CD8-positive, alpha-beta memory T cell (primary cell): ENCODE measurements at regions not wholly inside any gene's neighbourhood (a gene's known extent, or its start where the extent isn't known, plus 50 kb on each side); places are given as distances from the start of the nearest gene placed in this dataset.
A peak's percentile ranks its signal among the peaks of the same experiment; 100 is the strongest.
"Not testable (repeated sequence)": the region's sequence is repeated elsewhere in the genome, so short reads cannot be mapped to it uniquely, and the experiment has no call there.

Source experiments
- CTCF ChIA-PET: fragments of 350-600 bp; sonication (Branson Sonifier 250); formaldehyde crosslinking; loops from one replicate; lab custom pipeline; 2021; ENCODE audit warnings: antibody characterized with exemption; lab: Charles Lee
- POLR2A ChIA-PET: fragments of 350-600 bp; sonication (Branson Sonifier 250); formaldehyde crosslinking; loops from one replicate; lab custom pipeline; 2021; ENCODE audit warnings: antibody characterized with exemption; lab: Charles Lee
- DNase-seq, 5 donors: peaks; one replicate each; pipeline versions ENCODE4 v3.0.0 to v3.0.0-alpha.2; 2020 to 2022; ENCODE audit warnings: mixed read lengths in 1 of 5
- H3K27ac ChIP-seq: one replicate; pipeline ENCODE4 v1.7.0; 2013; ENCODE audit warnings: low read depth, mild to moderate bottlenecking, low read length, moderate library complexity
- H3K27me3 ChIP-seq: 2 replicates; pipeline ENCODE4 v1.7.0; 2013; ENCODE audit warnings: low read length, mild to moderate bottlenecking; ENCODE audit not compliant: insufficient read depth, poor library complexity, severe bottlenecking
- H3K36me3 ChIP-seq: 2 replicates; pipeline ENCODE4 v1.7.0; 2013; ENCODE audit warnings: mild to moderate bottlenecking, low read length, moderate library complexity; ENCODE audit not compliant: insufficient read depth
- H3K4me1 ChIP-seq: 2 replicates; pipeline ENCODE4 v1.7.0; 2013; ENCODE audit warnings: mild to moderate bottlenecking, low read length, moderate library complexity; ENCODE audit not compliant: insufficient read depth
- H3K4me3 ChIP-seq: 2 replicates; pipeline ENCODE4 v1.7.0; 2013; ENCODE audit warnings: mild to moderate bottlenecking, low read length
- H3K9me3 ChIP-seq: 2 replicates; pipeline ENCODE4 v1.7.0; 2013; ENCODE audit warnings: mild to moderate bottlenecking, low read length
- H3K27ac Mint-ChIP-seq, 8 donors: one replicate each; pipeline ENCODE4 v1.8.0; 2020 to 2021; ENCODE audit warnings: mixed read lengths in 8 of 8, mild to moderate bottlenecking in 6 of 8, inconsistent platforms in 3 of 8, moderate library complexity in 3 of 8
- H3K27me3 Mint-ChIP-seq, 2 donors: one replicate each; pipeline ENCODE4 v1.8.0; 2020 to 2021; ENCODE audit warnings: mixed read lengths in 2 of 2, mild to moderate bottlenecking in 1 of 2, moderate library complexity in 1 of 2
- H3K36me3 Mint-ChIP-seq, 3 donors: one replicate each; pipeline ENCODE4 v1.8.0; 2020 to 2021; ENCODE audit warnings: mixed read lengths in 3 of 3, inconsistent platforms in 1 of 3, mild to moderate bottlenecking in 1 of 3
- H3K4me1 Mint-ChIP-seq, 3 donors: one replicate each; pipeline ENCODE4 v1.8.0; 2020 to 2021; ENCODE audit warnings: mixed read lengths in 3 of 3, inconsistent platforms in 1 of 3, mild to moderate bottlenecking in 1 of 3
- H3K4me3 Mint-ChIP-seq, 7 donors: one replicate each; pipeline ENCODE4 v1.8.0; 2020 to 2021; ENCODE audit warnings: mixed read lengths in 7 of 7, mild to moderate bottlenecking in 6 of 7, moderate library complexity in 4 of 7, inconsistent platforms in 2 of 7
- H3K9me3 Mint-ChIP-seq, 5 donors: one replicate each; pipeline ENCODE4 v1.8.0; 2020 to 2022; ENCODE audit warnings: mixed read lengths in 5 of 5, mild to moderate bottlenecking in 3 of 5, moderate library complexity in 2 of 5, inconsistent platforms in 1 of 5

DNA sequence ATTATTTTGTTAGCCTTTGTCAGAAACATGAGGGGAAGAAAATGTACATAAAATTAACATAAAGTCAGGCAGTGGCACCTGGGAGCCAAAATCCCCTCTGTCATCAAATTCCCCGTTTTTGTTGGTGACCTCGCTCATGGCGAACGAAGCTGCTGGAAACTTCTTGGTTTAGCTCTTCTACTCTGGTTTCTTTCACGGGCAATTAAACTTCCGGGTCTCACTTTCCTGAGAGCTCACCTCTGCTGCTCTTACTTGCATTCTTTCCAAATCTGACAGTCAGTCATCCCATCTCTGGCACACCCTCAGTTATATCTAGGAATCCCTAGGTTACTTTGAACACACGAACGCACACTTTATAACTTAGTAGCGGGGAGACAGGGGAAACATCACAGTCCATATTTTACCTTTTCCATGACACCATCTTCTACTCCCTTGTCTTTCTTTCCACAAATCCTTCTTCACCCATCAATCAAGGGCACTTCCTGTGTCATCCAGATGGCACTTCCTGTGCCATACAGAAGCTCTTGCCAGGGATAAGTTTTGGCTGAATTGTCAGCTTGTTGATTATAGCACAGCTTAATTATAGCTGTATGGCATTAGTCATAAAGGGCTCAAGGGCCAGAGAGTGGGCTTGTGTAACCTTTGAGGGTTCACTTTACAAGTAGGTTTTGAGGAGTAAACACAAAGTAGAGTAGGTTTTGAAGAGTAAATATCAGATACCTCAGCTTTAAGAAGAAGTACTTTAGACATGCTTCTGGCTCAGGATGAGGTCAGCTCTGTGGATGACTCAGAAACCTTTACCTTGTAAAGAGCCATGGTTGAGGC is 105.1 kb downstream of the GATA3 start:
- POLR2A ChIA-PET, result no interaction called here
- CTCF ChIA-PET, result no interaction called here
- Histone ChIP-seq H3K27ac (no peak overlapping the region), H3K9me3 (no peaks in the 10 kb centered on the region), H3K27me3 (no peaks in the 10 kb centered on the region), H3K4me3 (no peak overlapping the region), H3K4me1 (no peaks in the 10 kb centered on the region), H3K36me3 (no peaks in the 10 kb centered on the region)
- Mint-ChIP-seq H3K36me3 (peaks cover 0 to 13% (median 0%) of the 10 kb centered on the region in 3 donors), H3K4me3 (no peak overlapping the region), H3K27ac (no peak overlapping the region), H3K27me3 (peaks cover 9 to 28% of the 10 kb centered on the region in 2 donors), H3K4me1 (no peaks in the 10 kb centered on the region), H3K9me3 (peaks cover 0 to 4% (median 0%) of the 10 kb centered on the region in 5 donors)
- DNase-seq, result no peak

- no peak overlapping the region for H3K4me3 ChIP-seq
- peaks cover 2 to 12% of the 10 kb centered on the region in 2 donors for H3K27me3 Mint-ChIP-seq
- H3K4me3 Mint-ChIP-seq, result no peak overlapping the region
- no peaks in the 10 kb centered on the region for H3K4me1 ChIP-seq
- no peaks in the 10 kb centered on the region for H3K27me3 ChIP-seq
- H3K4me1 Mint-ChIP-seq, result no peaks in the 10 kb centered on the region
- no peak overlapping the region for H3K27ac ChIP-seq
- no peak overlapping the region for H3K27ac Mint-ChIP-seq
- ChIA-PET CTCF (no interaction called here), POLR2A (no interaction called here)
- peaks cover 0 to 39% (median 2%) of the 10 kb centered on the region in 3 donors for H3K36me3 Mint-ChIP-seq
- H3K9me3 ChIP-seq, result peaks cover 7% of the 10 kb centered on the region
- no peaks in the 10 kb centered on the region for H3K36me3 ChIP-seq
- peaks cover 13 to 22% (median 14%) of the 10 kb centered on the region in 5 donors for H3K9me3 Mint-ChIP-seq
- no peak for DNase-seq
These were observed 109.3 kb downstream of the GATA3 start for GRCh38 chr10:8163824-8164223.

- H3K4me3 Mint-ChIP-seq, POLR2A ChIA-PET, H3K27ac Mint-ChIP-seq, H3K9me3 ChIP-seq, H3K4me1 Mint-ChIP-seq, H3K36me3 ChIP-seq, H3K27me3 ChIP-seq, H3K4me1 ChIP-seq, H3K27me3 Mint-ChIP-seq, H3K27ac ChIP-seq, DNase-seq, CTCF ChIA-PET, H3K4me3 ChIP-seq: not testable (repeated sequence)
- H3K36me3 Mint-ChIP-seq, result peaks cover 2 to 43% (median 3%) of the 10 kb centered on the region in 3 donors
- H3K9me3 Mint-ChIP-seq, result peaks cover 16 to 28% (median 21%) of the 10 kb centered on the region in 5 donors
These were observed 110.2 kb downstream of the GATA3 start for GRCh38 chr10:8164640-8165039.

DNA sequence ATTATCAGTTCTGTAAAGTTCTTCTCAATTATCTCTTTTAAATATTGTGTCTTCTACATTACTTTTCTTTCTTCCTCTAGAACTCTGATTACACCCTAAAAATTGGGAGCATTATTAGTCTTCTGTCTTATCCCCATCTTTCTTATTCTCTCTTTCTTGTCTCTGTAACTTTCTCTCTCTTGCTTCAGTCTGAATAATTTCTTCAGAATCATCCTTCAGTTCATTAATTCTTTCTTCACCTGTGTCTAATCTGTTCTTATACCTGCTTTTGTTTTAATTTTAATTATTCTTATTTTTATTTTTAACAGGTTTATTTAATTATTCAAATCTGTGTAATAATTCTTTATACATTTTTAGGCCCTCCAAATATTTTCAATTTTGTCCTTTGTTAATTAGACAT is 114.3 kb downstream of the GATA3 start:
- no peaks in the 10 kb centered on the region for H3K27me3 ChIP-seq
- ChIA-PET POLR2A (no interaction called here), CTCF (interaction anchor here (1.3 kb wide), 1 partner anchor 15 kb away, joined by 3 read pairs; no protein-coding TSS in a partner anchor)
- H3K4me3 ChIP-seq, result no peak overlapping the region
- Mint-ChIP-seq H3K36me3 (peaks cover 2 to 44% (median 3%) of the 10 kb centered on the region in 3 donors), H3K27me3 (peaks cover 0 to 2% of the 10 kb centered on the region in 2 donors), H3K4me1 (no peaks in the 10 kb centered on the region), H3K27ac (no peak overlapping the region), H3K4me3 (no peak overlapping the region), H3K9me3 (peaks cover 16 to 28% (median 24%) of the 10 kb centered on the region in 5 donors)
- peaks cover 7% of the 10 kb centered on the region for H3K9me3 ChIP-seq
- H3K36me3 ChIP-seq, result no peaks in the 10 kb centered on the region
- no peaks in the 10 kb centered on the region for H3K4me1 ChIP-seq
- DNase-seq, result no peak
- H3K27ac ChIP-seq, result no peak overlapping the region

- no peak overlapping the region for H3K4me3 Mint-ChIP-seq
- H3K27me3 Mint-ChIP-seq, result peaks cover 0 to 4% of the 10 kb centered on the region in 2 donors
- Histone ChIP-seq H3K9me3 (peaks cover 7% of the 10 kb centered on the region), H3K36me3 (no peaks in the 10 kb centered on the region), H3K27ac (no peak overlapping the region), H3K27me3 (no peaks in the 10 kb centered on the region), H3K4me1 (no peaks in the 10 kb centered on the region), H3K4me3 (no peak overlapping the region)
- H3K9me3 Mint-ChIP-seq, result peaks cover 16 to 24% (median 20%) of the 10 kb centered on the region in 5 donors
- H3K36me3 Mint-ChIP-seq, result peaks cover 2 to 29% (median 3%) of the 10 kb centered on the region in 3 donors
- ChIA-PET POLR2A (no interaction called here), CTCF (no interaction called here)
- H3K27ac Mint-ChIP-seq, result no peak overlapping the region
- no peaks in the 10 kb centered on the region for H3K4me1 Mint-ChIP-seq
- DNase-seq, result no peak
These were observed 116.5 kb downstream of the GATA3 start for GRCh38 chr10:8171008-8171407.

- no peak for DNase-seq
- POLR2A ChIA-PET, result no interaction called here
- Histone ChIP-seq H3K9me3 (peaks cover 7% of the 10 kb centered on the region), H3K27me3 (no peaks in the 10 kb centered on the region), H3K36me3 (no peaks in the 10 kb centered on the region), H3K4me1 (no peaks in the 10 kb centered on the region), H3K27ac (no peak overlapping the region), H3K4me3 (no peak overlapping the region)
- Mint-ChIP-seq H3K27ac (peak overlapping the region in 1 of 8 donors; percentile 5), H3K36me3 (peaks cover under 1 to 23% (median 3%) of the 10 kb centered on the region in 3 donors), H3K9me3 (peaks cover 13 to 18% (median 15%) of the 10 kb centered on the region in 5 donors), H3K4me1 (no peaks in the 10 kb centered on the region), H3K27me3 (peaks cover 0 to 5% of the 10 kb centered on the region in 2 donors), H3K4me3 (no peak overlapping the region)
- CTCF ChIA-PET, result no interaction called here
These were observed 118.1 kb downstream of the GATA3 start for GRCh38 chr10:8172604-8173003.

DNA sequence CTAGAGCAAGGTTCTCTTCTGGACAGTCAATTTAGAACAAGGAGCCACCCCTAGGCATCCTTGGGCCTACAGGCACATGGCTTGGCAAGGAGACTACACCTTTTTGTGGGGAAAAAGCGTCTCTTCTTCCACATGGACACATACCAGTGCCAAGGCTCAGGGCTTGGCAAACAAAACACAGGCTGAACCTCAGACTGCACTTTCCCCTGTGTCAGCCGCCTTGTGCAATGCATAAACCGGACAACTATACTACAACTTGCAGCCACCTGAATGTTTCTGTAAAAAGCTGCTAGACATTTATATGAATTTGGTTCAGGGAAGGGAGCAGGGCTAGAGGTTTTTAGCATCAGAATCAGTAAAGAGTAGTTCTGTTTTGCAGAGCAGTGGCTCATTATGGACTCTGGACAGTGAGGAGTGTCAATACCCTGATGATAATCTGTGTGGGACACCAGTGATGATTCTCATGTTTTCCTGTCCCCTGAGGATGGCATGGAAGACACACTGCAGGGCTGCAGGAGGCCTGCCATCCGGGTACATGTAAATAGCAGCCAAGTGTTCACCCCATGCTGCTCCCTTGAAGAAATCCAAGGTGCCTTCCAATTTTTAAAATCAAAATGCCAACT is 118.9 kb downstream of the GATA3 start:
- Histone ChIP-seq H3K4me3 (no peak overlapping the region), H3K36me3 (no peaks in the 10 kb centered on the region), H3K9me3 (peaks cover 4% of the 10 kb centered on the region), H3K4me1 (no peaks in the 10 kb centered on the region), H3K27me3 (no peaks in the 10 kb centered on the region), H3K27ac (no peak overlapping the region)
- ChIA-PET POLR2A (no interaction called here), CTCF (no interaction called here)
- Mint-ChIP-seq H3K9me3 (peaks cover 7 to 13% (median 10%) of the 10 kb centered on the region in 5 donors), H3K4me3 (no peak overlapping the region), H3K36me3 (peaks cover 0 to 20% (median 3%) of the 10 kb centered on the region in 3 donors), H3K27ac (peak overlapping the region in 2 of 8 donors; percentile 17 to 56), H3K4me1 (no peaks in the 10 kb centered on the region), H3K27me3 (peaks cover 0 to 8% of the 10 kb centered on the region in 2 donors)
- no peak for DNase-seq

DNA sequence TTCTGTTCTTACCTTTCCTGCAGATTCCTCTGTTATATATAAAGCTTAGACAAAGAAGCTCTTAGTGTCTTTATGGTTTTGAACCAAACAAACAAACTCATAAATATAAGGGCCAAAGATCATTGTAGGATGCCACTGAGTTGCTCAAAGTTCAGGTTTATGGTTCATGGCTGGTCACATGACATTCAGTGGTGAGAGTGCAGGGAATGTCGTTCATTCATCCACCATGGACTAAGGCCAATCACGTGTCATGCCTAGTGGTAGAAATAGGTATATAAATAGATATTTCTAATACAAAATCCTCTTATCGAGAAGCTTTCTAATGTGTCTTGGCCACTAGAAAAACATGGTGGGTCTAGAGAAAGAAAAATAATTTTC is 119.4 kb downstream of the GATA3 start:
- peaks cover 0 to 15% (median 3%) of the 10 kb centered on the region in 3 donors for H3K36me3 Mint-ChIP-seq
- ChIA-PET POLR2A (no interaction called here), CTCF (interaction anchor here (0.8 kb wide), 1 partner anchor 21 kb away, joined by 3 read pairs; no protein-coding TSS in a partner anchor)
- Histone ChIP-seq H3K27ac (no peak overlapping the region), H3K36me3 (no peaks in the 10 kb centered on the region), H3K27me3 (no peaks in the 10 kb centered on the region), H3K4me1 (no peaks in the 10 kb centered on the region), H3K9me3 (no peaks in the 10 kb centered on the region), H3K4me3 (no peak overlapping the region)
- H3K9me3 Mint-ChIP-seq, result peaks cover 2 to 9% (median 6%) of the 10 kb centered on the region in 5 donors
- peaks cover 0 to 8% of the 10 kb centered on the region in 2 donors for H3K27me3 Mint-ChIP-seq
- H3K27ac Mint-ChIP-seq, result no peak overlapping the region
- H3K4me1 Mint-ChIP-seq, result no peaks in the 10 kb centered on the region
- no peak overlapping the region for H3K4me3 Mint-ChIP-seq
- no peak for DNase-seq
